HG03175 (cell line): ENCODE measurements at regions not wholly inside any gene's neighbourhood (a gene's known extent, or its start where the extent isn't known, plus 50 kb on each side); places are given as distances from the start of the nearest gene placed in this dataset.
"Not testable (repeated sequence)": the region's sequence is repeated elsewhere in the genome, so short reads cannot be mapped to it uniquely, and the experiment has no call there.

Source experiments
- ATAC-seq: cut with Tn5 transposase; IDR thresholded peaks from one replicate; pipeline ENCODE4 v1.9.1; 2021; ENCODE audit warnings: mild to moderate bottlenecking, moderate library complexity; ENCODE audit not compliant: unreplicated experiment

- no peak for ATAC-seq
Observed at GRCh38 chr18:22563164-22563583, 145.5 kb upstream of the CTAGE1 start.

- ATAC-seq, result no peak
Observed at GRCh38 chr18:22564036-22564435, 146.3 kb upstream of the CTAGE1 start.

- ATAC-seq, result no peak
Observed at GRCh38 chr18:22566703-22567420, 149.1 kb upstream of the CTAGE1 start.

- no peak for ATAC-seq
Observed at GRCh38 chr18:22567794-22568193, 150.1 kb upstream of the CTAGE1 start.

- no peak for ATAC-seq
Observed at GRCh38 chr18:22570492-22570891, 152.8 kb upstream of the CTAGE1 start.

- ATAC-seq, result no peak
Observed at GRCh38 chr18:22572341-22572740, 154.6 kb upstream of the CTAGE1 start.

- ATAC-seq, result no peak
Observed at GRCh38 chr18:22579271-22579670, 161.6 kb upstream of the CTAGE1 start.

- no peak for ATAC-seq
Observed at GRCh38 chr18:22585333-22585732, 167.6 kb upstream of the CTAGE1 start.

- ATAC-seq, result no peak
Observed at GRCh38 chr18:22585821-22586220, 168.1 kb upstream of the CTAGE1 start.

GRCh38 chr18:22591222-22591621 lies 173.5 kb upstream of the CTAGE1 start:
- ATAC-seq, result no peak

GRCh38 chr18:22594155-22594690 lies 176.5 kb upstream of the CTAGE1 start:
- ATAC-seq, result no peak

GRCh38 chr18:22601481-22601880 lies 183.8 kb upstream of the CTAGE1 start:
- no peak for ATAC-seq

- not testable (repeated sequence) for ATAC-seq
Observed at GRCh38 chr18:22602456-22602855, 184.7 kb upstream of the CTAGE1 start.

- no peak for ATAC-seq
Observed at GRCh38 chr18:22603902-22604301, 186.2 kb upstream of the CTAGE1 start.

GRCh38 chr18:22604390-22604985 lies 186.8 kb upstream of the CTAGE1 start:
- no peak for ATAC-seq

- no peak for ATAC-seq
Observed at GRCh38 chr18:22604986-22605421, 187.3 kb upstream of the CTAGE1 start.

- ATAC-seq, result no peak
Observed at GRCh38 chr18:22605736-22606135, 188.0 kb upstream of the CTAGE1 start.

- ATAC-seq, result no peak
Observed at GRCh38 chr18:22606563-22607283, 189.0 kb upstream of the CTAGE1 start.

GRCh38 chr18:22607284-22607635 lies 189.5 kb upstream of the CTAGE1 start:
- no peak for ATAC-seq

- ATAC-seq, result no peak
Observed at GRCh38 chr18:22608847-22609246, 191.1 kb upstream of the CTAGE1 start.

- no peak for ATAC-seq
Observed at GRCh38 chr18:22609642-22610041, 191.9 kb upstream of the CTAGE1 start.
